ENCODE measurements at regions not wholly inside any gene's neighbourhood (a gene's known extent, or its start where the extent isn't known, plus 50 kb on each side); places are given as distances from the start of the nearest gene placed in this dataset.

GRCh38 chr2:191758518-191759507, 80.9 kb downstream of the NABP1 start:
- DNase-seq = peak; percentile 52
- TF ChIP-seq EZH2 (IDR thresholded peaks at IDR 0.05; ENCODE audit: insufficient read depth, poor library complexity, severe bottlenecking) (no peak), EZH2phosphoT487 (IDR thresholded peaks at IDR 0.05; ENCODE audit: insufficient read depth, low read depth) (no peak)
- no peaks in the 10 kb centered on the region for H4K20me1 ChIP-seq (ENCODE audit: insufficient read depth)
- in situ Hi-C loops (cut with MboI) = no loop called here
- no peaks in the 10 kb centered on the region for H3K79me2 ChIP-seq (ENCODE audit: insufficient read depth)
- WGBS, 2 experiments (ENCODE audit: low coverage in 1 of 2, low lambda C conversion rate in 2 of 2, missing lambda C conversion rate in 2 of 2) = 73% methylated on average over 13 of the region's 13 CpGs
- no peaks in the 10 kb centered on the region for H3K9me3 ChIP-seq (ENCODE audit: low read depth)
- no peaks in the 10 kb centered on the region for H3K9me2 ChIP-seq (ENCODE audit: insufficient read depth)
- no peak overlapping the region for H3K9ac ChIP-seq
- no peaks in the 10 kb centered on the region for H3K4me1 ChIP-seq (ENCODE audit: insufficient read depth)
- H3K36me3 ChIP-seq (ENCODE audit: low read depth) = no peaks in the 10 kb centered on the region
- H3K4me2 ChIP-seq (ENCODE audit: unreplicated experiment) = no peak overlapping the region
- no peak overlapping the region for H3K27ac ChIP-seq
- no peaks in the 10 kb centered on the region for H3K27me3 ChIP-seq (replicated peaks; ENCODE audit: insufficient read depth)
- H3K4me3 ChIP-seq = no peak overlapping the region
- no peak overlapping the region for H2AFZ ChIP-seq
- H3F3A ChIP-seq (ENCODE audit: insufficient read depth) = no peaks in the 10 kb centered on the region

GRCh38 chr2:191759680-191760079, 81.7 kb downstream of the NABP1 start:
- Histone ChIP-seq H3K36me3 (ENCODE audit: low read depth) (no peaks in the 10 kb centered on the region), H3K4me1 (ENCODE audit: insufficient read depth) (no peaks in the 10 kb centered on the region), H3K27ac (no peak overlapping the region), H3K79me2 (ENCODE audit: insufficient read depth) (no peaks in the 10 kb centered on the region), H3K4me3 (no peak overlapping the region), H3F3A (ENCODE audit: insufficient read depth) (no peaks in the 10 kb centered on the region), H3K9me2 (ENCODE audit: insufficient read depth) (no peaks in the 10 kb centered on the region), H4K20me1 (ENCODE audit: insufficient read depth) (no peaks in the 10 kb centered on the region), H3K27me3 (replicated peaks; ENCODE audit: insufficient read depth) (no peaks in the 10 kb centered on the region), H3K9me3 (ENCODE audit: low read depth) (no peaks in the 10 kb centered on the region), H3K9ac (no peak overlapping the region), H3K4me2 (ENCODE audit: unreplicated experiment) (no peak overlapping the region), H2AFZ (no peak overlapping the region)
- TF ChIP-seq EZH2phosphoT487 (IDR thresholded peaks at IDR 0.05; ENCODE audit: insufficient read depth, low read depth) (no peak), EZH2 (IDR thresholded peaks at IDR 0.05; ENCODE audit: insufficient read depth, poor library complexity, severe bottlenecking) (no peak)
- DNase-seq = no peak
- in situ Hi-C loops (cut with MboI) = no loop called here
- 86 to 89% methylated on average over 4 of the region's 4 CpGs for WGBS, 2 experiments (ENCODE audit: low coverage in 1 of 2, low lambda C conversion rate in 2 of 2, missing lambda C conversion rate in 2 of 2)

- no peak for DNase-seq
- H3K4me3 ChIP-seq = no peak overlapping the region
- no peak overlapping the region for H2AFZ ChIP-seq
- no peaks in the 10 kb centered on the region for H4K20me1 ChIP-seq (ENCODE audit: insufficient read depth)
- no peaks in the 10 kb centered on the region for H3K36me3 ChIP-seq (ENCODE audit: low read depth)
- in situ Hi-C loops (cut with MboI) = no loop called here
- H3K79me2 ChIP-seq (ENCODE audit: insufficient read depth) = no peaks in the 10 kb centered on the region
- no peaks in the 10 kb centered on the region for H3K9me3 ChIP-seq (ENCODE audit: low read depth)
- H3K27me3 ChIP-seq (replicated peaks; ENCODE audit: insufficient read depth) = no peaks in the 10 kb centered on the region
- 49 to 57% methylated on average over 4 of the region's 4 CpGs for WGBS, 2 experiments (ENCODE audit: low coverage in 1 of 2, low lambda C conversion rate in 2 of 2, missing lambda C conversion rate in 2 of 2)
- H3K9ac ChIP-seq = no peak overlapping the region
- no peaks in the 10 kb centered on the region for H3F3A ChIP-seq (ENCODE audit: insufficient read depth)
- no peak overlapping the region for H3K4me2 ChIP-seq (ENCODE audit: unreplicated experiment)
- TF ChIP-seq EZH2 (IDR thresholded peaks at IDR 0.05; ENCODE audit: insufficient read depth, poor library complexity, severe bottlenecking) (no peak), EZH2phosphoT487 (IDR thresholded peaks at IDR 0.05; ENCODE audit: insufficient read depth, low read depth) (no peak)
- no peak overlapping the region for H3K27ac ChIP-seq
- H3K4me1 ChIP-seq (ENCODE audit: insufficient read depth) = no peaks in the 10 kb centered on the region
- no peaks in the 10 kb centered on the region for H3K9me2 ChIP-seq (ENCODE audit: insufficient read depth)
These were observed 82.8 kb downstream of the NABP1 start for GRCh38 chr2:191760655-191761262.

GRCh38 chr2:191773136-191773535, 73.8 kb downstream of the CAVIN2 start:
- DNase-seq = no peak
- 62 to 71% methylated on average over 4 of the region's 4 CpGs for WGBS, 2 experiments (ENCODE audit: low coverage in 1 of 2, low lambda C conversion rate in 2 of 2, missing lambda C conversion rate in 2 of 2)
- Histone ChIP-seq H3K36me3 (ENCODE audit: low read depth) (no peaks in the 10 kb centered on the region), H3K9me3 (ENCODE audit: low read depth) (no peaks in the 10 kb centered on the region), H3K4me1 (ENCODE audit: insufficient read depth) (no peaks in the 10 kb centered on the region), H3K27ac (no peak overlapping the region), H3F3A (ENCODE audit: insufficient read depth) (no peaks in the 10 kb centered on the region), H3K4me2 (ENCODE audit: unreplicated experiment) (no peak overlapping the region), H4K20me1 (ENCODE audit: insufficient read depth) (no peaks in the 10 kb centered on the region), H3K27me3 (replicated peaks; ENCODE audit: insufficient read depth) (no peaks in the 10 kb centered on the region), H3K9me2 (ENCODE audit: insufficient read depth) (no peaks in the 10 kb centered on the region), H3K79me2 (ENCODE audit: insufficient read depth) (no peaks in the 10 kb centered on the region), H3K9ac (no peak overlapping the region), H3K4me3 (no peak overlapping the region), H2AFZ (no peak overlapping the region)
- TF ChIP-seq EZH2phosphoT487 (IDR thresholded peaks at IDR 0.05; ENCODE audit: insufficient read depth, low read depth) (no peak), EZH2 (IDR thresholded peaks at IDR 0.05; ENCODE audit: insufficient read depth, poor library complexity, severe bottlenecking) (no peak)
- in situ Hi-C loops (cut with MboI) = no loop called here

Measured in GM23248 (cell line).